ENCODE measurements at regions not wholly inside any gene's neighbourhood (a gene's known extent, or its start where the extent isn't known, plus 50 kb on each side); places are given as distances from the start of the nearest gene placed in this dataset.
A peak's percentile ranks its signal among the peaks of the same experiment; 100 is the strongest.

DNA sequence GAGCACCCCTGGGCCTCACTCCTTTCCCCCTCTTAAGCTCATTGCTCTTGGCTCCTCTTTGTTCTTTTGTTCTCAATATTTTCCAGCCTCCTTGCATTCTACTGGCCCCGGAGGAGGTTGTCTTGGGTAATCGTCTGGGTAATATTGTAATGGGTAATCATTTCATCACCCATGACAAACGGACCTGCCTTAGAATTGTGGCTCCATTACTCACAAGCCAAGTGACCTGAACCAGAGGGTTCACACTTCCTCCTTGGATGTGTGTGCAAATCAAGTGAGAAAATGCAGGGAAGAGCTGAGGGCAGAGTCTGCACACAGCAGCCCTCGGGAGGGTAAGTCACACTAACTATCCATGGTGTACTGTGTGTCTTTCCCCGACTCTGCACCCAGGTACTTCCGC is 305.0 kb downstream of the BUD13 start:
- no peak for DNase-seq

DNA sequence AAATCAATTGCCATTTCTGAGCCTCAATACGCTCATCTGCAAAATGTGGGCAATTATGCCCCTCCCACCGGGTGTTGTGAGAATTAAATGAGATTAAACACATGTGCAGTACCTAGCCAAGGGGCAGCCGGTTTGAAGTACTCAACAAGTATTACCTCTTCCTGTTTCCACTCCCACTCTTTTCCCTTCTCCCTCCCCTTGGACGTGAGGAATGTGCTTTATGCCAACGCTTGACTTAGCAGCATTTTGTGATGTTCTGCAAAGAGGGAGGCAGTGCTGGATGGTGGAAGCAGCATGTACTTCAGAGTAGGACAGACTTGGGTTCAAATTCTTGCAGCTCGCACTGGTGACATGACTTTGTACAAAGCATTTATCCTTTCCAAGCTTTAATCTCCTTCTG is 306.0 kb downstream of the BUD13 start:
- DNase-seq = no peak

GRCh38 chr11:116466191-116466590 is 306.6 kb downstream of the BUD13 start:
- DNase-seq = no peak

DNA sequence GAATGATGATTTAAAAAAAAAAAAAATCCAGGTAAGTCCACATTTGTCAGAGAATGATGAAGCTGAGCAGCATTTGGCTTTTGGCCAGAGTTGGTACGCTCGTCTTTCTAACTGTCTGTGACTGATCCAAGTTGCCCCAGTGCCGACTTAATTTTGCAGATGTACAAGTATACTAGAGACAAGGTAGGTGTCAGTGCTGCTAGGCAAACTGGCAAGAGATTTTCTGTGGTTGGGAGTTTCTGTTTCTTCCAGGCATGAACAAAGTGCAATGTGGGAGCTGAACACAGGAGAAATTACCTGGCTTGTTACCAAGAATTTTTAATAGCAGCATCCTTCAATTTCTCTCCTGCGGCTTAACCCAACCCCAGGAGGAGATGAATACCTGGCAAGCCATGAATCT is 307.7 kb downstream of the BUD13 start:
- DNase-seq = no peak

DNA sequence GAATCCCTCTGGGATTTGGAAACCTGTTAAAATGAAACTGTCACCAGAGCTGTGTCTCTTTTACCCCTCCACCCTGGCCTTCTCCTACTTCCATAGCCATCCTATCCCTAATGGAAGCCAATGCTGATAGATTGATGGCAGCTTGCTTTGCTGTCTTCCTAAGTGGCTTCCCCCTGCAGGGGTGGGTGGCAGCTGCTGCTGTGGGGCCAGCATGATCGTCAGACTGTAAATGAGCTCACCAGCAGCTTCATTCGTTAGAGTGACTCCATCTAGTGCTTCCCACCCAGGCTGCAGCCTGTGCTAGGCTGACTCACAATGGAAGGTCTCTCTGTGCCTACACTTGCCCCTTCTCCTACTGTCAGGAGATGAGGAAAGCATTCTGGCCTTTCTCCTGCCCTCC is 311.0 kb downstream of the BUD13 start:
- DNase-seq = no peak

GRCh38 chr11:116460156-116460920 is 312.4 kb downstream of the BUD13 start:
- DNase-seq = no peak

DNA sequence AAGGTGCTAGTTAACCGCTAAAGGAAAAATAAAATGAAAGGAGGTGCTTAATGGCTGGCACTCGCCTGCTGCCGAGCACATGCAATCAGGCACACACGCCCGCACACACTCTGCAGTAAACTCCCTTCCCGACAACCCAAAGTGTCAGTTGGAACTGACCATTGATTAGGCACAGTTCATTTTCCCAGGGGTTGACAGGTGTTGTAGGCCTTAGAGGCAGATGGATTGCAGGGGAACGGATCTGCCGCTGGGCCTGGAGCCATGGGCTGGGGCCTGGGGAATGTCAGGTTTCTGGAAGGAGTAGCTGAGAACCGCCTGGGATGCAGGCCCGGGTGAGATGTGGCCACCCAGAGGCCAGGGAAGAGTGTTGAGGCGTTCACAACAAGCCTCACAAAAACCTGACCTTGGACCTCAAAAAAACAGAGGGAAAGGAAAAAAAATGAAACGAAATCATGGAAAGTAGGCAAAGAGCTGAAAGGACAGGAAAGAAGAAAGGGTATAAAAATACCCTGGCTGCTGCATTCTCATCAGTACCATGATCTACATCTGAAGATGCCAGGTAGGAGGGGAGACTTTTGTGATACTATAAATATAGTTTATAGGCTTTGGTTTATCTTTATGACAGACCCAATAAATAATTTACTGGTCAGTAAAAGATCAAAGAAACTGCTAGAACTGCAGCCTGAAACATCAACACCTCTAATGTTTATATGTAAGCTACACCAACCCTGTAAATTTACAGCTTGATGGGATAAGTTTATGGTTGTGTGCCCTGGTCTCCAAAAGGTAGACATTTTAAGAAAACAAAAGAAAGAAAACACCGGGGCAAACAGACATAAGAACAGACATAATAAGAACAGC is 313.4 kb downstream of the BUD13 start:
- DNase-seq = no peak

DNA sequence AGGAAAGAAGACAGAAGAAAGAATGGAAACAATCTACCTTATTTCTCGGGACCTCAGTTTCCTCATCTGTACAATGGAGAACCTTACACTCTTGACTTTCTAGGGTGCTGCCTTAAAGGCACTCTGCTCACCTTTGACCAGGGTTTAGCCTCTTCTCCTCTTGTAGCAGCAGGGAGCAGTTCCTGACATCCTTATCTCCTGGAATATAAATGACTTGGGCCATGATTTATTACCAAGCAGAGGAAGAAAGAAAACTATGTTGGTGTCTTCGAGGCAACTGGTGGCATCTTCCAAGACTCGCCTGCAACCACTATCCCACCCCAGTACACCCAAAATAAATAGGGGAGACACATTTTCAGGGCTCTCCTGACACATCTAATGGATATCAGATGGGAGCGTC is 314.2 kb downstream of the BUD13 start:
- no peak for DNase-seq

- DNase-seq = no peak
Measured at GRCh38 chr11:116457336-116458007, 315.3 kb downstream of the BUD13 start.

GRCh38 chr11:116454951-116455350 is 317.8 kb downstream of the BUD13 start:
- DNase-seq = no peak

DNA sequence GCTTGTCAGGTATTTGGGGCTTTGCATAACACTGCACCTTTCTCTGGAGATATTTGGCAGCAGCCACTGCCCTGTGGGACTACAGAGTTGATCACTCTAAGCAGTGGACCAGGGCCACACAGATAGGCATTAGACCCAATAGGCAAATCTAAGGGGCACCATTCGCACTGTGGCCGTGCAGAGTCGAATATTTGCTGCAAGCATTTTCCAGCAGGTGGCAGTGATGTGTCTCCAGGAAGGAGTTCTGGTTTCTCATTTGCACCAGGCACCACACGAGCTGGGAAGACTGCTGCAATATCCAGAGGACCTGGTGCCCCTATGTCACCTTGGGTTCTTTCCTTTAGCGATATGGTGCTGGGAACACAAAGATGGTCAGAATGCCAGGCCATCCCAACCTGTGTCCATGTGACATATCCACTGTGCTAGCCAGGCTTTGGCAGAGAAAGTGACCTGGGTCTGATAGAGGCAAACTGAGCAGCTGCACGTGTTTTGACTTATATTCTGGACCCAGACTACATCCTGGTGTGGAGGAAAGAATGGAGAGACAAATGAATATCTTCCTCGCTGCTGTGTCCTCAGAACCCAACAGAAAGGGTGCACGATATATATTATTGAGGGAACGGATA is 318.7 kb downstream of the BUD13 start:
- DNase-seq = peak; percentile 5

GRCh38 chr11:116452461-116452860 is 320.3 kb downstream of the BUD13 start:
- no peak for DNase-seq

- DNase-seq = no peak
Measured at GRCh38 chr11:116449522-116449921, 323.3 kb downstream of the BUD13 start.

DNA sequence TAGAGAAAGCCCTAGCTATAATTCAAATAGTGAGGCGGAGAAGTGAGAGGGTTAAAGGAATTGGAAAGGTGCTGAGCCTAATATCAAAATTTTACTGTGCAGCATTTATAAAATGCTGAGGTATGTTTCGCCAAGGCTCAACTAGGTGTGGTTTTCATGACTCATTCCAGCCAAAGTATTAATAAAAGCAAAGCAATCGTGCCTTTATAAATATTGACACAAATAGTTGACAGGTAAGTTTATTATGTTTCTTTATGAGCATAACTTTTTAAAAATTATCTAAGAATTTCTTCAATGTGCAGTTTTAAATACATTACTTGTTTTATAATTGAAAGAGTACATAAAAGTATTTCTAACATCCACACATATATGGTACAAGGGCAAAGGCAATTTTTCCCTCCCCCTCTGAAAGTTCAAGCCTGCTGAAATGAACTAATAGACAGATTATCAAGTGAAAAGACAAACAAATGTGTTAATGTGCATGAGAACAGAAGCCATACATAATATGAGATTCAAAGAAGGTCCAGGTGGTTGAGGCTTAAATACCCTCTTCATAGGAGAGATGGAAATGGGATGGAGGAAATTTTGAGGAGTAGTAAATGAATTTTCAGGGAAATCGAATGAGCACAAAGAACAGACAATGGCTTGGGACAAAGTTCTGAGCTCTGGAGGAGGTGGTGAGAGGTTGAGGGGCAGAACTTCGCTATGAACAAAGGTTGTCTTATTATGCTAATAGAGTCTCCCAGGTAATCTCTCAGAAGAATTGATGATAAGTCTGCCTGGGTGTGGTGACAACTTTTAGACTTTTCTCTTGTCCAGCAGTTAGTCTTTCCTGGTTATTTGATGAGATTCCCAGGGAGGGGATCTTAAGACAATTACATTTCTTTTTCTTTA is 326.5 kb downstream of the BUD13 start:
- DNase-seq = no peak

DNA sequence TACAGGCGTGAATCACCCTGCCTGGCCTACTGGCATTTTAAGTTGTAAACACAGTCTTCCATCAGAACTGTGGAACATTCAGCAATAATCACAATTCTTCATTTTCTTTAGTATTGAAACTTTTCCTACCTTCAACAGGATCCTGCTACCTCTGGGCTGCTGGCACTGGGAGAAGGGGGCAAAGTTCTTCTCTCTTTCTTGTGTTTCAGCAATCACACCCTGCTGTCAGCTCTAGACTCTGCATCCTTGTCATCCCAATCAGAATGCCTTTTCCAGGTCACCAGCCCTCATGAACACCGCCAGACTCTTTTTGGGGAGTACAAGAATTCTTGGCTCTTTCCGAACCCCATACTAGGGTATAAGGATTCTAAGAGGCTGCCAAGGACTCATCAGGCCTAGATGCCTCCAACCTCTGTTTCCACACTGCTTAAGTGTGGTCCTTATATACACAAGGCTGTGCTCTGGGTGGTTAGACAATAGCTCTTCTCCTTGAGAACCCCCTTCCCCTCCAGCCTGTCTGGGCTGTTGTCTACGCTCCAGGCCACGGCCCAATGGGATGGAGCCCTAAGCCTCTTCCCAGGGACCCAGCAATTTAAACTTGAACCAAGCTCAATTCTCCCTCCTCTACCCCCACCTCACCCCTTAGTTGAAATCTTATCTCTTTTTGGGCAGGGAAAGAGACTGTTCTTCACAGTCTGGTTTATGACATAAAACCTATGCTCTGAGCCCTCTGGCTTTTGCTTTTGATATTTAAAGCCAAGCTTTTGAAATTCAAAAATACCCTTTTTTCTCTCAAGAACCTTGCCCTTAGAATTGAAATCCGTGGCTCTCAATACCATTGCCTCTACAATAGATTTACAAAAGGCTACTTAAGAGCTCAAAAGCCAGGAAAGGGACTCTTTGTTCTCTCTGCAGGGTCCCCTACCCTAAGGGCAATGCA is 327.4 kb downstream of the BUD13 start:
- no peak for DNase-seq

DNA sequence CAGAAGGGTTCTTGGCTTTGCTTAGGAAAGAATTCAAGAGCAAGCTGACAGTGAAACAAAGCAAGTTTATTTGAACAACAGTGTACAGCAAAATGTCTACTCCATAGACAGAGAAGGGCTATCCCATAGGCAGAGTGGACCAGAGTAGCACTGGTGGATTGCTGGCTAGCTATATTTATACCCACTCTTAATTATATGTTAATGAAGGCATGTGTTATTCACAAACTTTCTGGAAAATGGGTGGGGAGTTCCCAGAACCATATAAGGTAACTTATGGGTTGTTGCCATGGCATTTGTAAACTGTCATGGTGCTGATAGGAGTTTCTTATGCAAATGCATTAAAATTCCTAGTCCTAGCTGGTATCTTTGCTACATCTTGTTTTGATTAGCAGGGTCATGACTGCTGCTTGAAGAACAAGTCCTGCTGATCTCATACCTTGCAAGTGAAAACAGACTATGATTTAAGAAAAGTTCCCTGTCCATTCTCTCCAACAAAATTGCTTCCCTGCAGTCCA is 330.5 kb downstream of the BUD13 start:
- no peak for DNase-seq

DNA sequence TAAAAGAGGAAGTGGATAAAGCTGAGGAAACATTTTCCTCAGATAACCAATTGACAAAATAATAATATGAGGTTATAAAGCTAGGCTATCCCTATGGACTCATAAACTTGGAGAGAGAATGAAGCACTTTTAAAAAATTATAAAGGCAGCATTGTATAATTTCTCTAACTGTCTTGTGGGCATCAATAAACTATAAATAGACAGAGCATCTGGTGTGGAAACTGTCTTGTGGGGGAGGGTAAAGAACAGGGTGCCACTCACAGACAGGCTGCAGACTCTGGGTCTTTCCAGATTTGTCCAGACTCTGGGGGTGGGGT is 333.5 kb downstream of the BUD13 start:
- no peak for DNase-seq

- no peak for DNase-seq
Measured at GRCh38 chr11:116438651-116439360, 334.0 kb downstream of the BUD13 start.

DNA sequence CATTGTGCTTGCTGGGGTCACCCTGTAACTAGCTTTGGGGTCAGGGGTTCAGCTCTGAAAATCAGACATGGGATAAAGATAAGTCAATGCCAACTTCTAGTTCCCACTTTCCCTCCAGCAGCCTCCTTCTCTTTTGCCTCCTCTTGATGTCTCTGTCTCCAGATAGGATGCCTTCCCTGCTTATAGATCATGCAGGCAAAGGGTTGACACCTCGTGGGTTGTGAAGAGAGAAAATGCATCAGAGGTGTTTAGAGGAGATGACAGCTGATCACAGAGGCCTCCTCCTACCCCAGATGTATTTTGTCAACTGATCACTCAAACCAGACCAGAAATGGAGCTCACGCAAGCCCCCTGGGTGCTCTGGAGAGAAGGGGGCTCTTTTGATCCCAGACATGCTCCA is 337.8 kb downstream of the BUD13 start:
- DNase-seq = no peak

DNA sequence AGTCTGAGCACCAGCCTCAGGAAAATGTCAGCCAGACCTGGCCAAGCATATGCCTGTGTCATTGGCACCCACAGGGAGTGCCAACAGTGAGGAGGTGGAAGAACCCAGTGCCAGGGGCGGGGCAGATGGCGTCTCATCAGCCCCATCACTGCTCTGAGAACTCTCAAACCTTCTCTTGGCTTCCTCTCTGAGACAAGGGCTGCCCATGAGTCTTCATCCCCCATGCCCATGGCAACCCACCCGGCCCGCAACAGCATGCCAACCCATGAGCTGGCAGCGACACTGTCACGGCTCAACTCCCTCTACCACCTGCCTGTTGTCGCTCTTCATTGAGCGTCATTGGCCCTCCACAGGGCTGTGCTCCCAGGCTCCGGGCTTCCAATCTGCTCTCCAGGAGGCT is 340.5 kb downstream of the BUD13 start:
- no peak for DNase-seq

Measured in CD4-positive, alpha-beta T cell treated with Interleukin-17A for 4 hours (primary cell).